ENCODE measurements at regions not wholly inside any gene's neighbourhood (a gene's known extent, or its start where the extent isn't known, plus 50 kb on each side); places are given as distances from the start of the nearest gene placed in this dataset.

DNA sequence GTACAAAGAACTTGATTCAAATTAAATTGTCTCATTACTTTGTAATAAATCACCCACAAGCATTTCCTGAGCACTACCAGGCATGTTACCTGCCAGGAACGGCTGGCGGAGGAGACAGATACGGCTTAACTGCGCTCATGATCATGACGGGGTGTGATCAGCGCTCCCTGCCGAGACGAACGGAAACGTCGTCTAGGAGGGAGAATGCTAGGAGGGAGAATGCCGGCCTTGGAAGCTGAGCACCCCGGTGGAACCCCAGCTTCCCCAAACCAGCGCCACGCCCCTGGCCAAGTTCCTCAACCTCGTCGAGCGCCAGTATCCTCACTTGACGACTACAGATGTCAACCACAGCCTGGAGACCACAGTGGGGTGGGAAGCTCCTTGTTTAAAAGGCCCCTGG, 272.8 kb downstream of the CTTN start:
- TF ChIP-seq, protein P1, sequence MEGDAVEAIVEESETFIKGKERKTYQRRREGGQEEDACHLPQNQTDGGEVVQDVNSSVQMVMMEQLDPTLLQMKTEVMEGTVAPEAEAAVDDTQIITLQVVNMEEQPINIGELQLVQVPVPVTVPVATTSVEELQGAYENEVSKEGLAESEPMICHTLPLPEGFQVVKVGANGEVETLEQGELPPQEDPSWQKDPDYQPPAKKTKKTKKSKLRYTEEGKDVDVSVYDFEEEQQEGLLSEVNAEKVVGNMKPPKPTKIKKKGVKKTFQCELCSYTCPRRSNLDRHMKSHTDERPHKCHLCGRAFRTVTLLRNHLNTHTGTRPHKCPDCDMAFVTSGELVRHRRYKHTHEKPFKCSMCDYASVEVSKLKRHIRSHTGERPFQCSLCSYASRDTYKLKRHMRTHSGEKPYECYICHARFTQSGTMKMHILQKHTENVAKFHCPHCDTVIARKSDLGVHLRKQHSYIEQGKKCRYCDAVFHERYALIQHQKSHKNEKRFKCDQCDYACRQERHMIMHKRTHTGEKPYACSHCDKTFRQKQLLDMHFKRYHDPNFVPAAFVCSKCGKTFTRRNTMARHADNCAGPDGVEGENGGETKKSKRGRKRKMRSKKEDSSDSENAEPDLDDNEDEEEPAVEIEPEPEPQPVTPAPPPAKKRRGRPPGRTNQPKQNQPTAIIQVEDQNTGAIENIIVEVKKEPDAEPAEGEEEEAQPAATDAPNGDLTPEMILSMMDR (conservative IDR thresholded peaks at IDR 0.05; ENCODE audit: low read depth in 2 of 2), result no peak
- no peak for TF ChIP-seq EZH2phosphoT487 (IDR thresholded peaks at IDR 0.05; ENCODE audit: unreplicated experiment)
- TF ChIP-seq JUNB (IDR thresholded peaks at IDR 0.05; ENCODE audit: unreplicated experiment), result no peak
- TF ChIP-seq ZNF114 (CRISPR knock-in tag; IDR thresholded peaks at IDR 0.05), result no peak
- no peak for TF ChIP-seq POLR2AphosphoS5 (IDR thresholded peaks at IDR 0.05; ENCODE audit: low read depth)
- no peak for TF ChIP-seq CREB1 (CRISPR knock-in tag; IDR thresholded peaks at IDR 0.05; ENCODE audit: low read depth)
- no peak for TF ChIP-seq EZH2 (IDR thresholded peaks at IDR 0.05; ENCODE audit: low read depth, unreplicated experiment)
- TF ChIP-seq NANOG (IDR thresholded peaks at IDR 0.05; ENCODE audit: borderline replicate concordance), result no peak
- TF ChIP-seq, protein P2, sequence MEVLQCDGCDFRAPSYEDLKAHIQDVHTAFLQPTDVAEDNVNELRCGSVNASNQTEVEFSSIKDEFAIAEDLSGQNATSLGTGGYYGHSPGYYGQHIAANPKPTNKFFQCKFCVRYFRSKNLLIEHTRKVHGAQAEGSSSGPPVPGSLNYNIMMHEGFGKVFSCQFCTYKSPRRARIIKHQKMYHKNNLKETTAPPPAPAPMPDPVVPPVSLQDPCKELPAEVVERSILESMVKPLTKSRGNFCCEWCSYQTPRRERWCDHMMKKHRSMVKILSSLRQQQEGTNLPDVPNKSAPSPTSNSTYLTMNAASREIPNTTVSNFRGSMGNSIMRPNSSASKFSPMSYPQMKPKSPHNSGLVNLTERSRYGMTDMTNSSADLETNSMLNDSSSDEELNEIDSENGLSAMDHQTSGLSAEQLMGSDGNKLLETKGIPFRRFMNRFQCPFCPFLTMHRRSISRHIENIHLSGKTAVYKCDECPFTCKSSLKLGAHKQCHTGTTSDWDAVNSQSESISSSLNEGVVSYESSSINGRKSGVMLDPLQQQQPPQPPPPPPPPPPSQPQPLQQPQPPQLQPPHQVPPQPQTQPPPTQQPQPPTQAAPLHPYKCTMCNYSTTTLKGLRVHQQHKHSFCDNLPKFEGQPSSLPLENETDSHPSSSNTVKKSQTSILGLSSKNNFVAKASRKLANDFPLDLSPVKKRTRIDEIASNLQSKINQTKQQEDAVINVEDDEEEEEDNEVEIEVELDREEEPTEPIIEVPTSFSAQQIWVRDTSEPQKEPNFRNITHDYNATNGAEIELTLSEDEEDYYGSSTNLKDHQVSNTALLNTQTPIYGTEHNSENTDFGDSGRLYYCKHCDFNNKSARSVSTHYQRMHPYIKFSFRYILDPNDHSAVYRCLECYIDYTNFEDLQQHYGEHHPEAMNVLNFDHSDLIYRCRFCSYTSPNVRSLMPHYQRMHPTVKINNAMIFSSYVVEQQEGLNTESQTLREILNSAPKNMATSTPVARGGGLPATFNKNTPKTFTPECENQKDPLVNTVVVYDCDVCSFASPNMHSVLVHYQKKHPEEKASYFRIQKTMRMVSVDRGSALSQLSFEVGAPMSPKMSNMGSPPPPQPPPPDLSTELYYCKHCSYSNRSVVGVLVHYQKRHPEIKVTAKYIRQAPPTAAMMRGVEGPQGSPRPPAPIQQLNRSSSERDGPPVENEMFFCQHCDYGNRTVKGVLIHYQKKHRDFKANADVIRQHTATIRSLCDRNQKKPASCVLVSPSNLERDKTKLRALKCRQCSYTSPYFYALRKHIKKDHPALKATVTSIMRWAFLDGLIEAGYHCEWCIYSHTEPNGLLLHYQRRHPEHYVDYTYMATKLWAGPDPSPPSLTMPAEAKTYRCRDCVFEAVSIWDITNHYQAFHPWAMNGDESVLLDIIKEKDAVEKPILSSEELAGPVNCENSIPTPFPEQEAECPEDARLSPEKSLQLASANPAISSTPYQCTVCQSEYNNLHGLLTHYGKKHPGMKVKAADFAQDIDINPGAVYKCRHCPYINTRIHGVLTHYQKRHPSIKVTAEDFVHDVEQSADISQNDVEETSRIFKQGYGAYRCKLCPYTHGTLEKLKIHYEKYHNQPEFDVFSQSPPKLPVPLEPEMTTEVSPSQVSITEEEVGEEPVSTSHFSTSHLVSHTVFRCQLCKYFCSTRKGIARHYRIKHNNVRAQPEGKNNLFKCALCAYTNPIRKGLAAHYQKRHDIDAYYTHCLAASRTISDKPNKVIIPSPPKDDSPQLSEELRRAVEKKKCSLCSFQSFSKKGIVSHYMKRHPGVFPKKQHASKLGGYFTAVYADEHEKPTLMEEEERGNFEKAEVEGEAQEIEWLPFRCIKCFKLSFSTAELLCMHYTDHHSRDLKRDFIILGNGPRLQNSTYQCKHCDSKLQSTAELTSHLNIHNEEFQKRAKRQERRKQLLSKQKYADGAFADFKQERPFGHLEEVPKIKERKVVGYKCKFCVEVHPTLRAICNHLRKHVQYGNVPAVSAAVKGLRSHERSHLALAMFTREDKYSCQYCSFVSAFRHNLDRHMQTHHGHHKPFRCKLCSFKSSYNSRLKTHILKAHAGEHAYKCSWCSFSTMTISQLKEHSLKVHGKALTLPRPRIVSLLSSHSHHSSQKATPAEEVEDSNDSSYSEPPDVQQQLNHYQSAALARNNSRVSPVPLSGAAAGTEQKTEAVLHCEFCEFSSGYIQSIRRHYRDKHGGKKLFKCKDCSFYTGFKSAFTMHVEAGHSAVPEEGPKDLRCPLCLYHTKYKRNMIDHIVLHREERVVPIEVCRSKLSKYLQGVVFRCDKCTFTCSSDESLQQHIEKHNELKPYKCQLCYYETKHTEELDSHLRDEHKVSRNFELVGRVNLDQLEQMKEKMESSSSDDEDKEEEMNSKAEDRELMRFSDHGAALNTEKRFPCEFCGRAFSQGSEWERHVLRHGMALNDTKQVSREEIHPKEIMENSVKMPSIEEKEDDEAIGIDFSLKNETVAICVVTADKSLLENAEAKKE (CRISPR knock-in tag; IDR thresholded peaks at IDR 0.05), result no peak
- TF ChIP-seq, protein P3, sequence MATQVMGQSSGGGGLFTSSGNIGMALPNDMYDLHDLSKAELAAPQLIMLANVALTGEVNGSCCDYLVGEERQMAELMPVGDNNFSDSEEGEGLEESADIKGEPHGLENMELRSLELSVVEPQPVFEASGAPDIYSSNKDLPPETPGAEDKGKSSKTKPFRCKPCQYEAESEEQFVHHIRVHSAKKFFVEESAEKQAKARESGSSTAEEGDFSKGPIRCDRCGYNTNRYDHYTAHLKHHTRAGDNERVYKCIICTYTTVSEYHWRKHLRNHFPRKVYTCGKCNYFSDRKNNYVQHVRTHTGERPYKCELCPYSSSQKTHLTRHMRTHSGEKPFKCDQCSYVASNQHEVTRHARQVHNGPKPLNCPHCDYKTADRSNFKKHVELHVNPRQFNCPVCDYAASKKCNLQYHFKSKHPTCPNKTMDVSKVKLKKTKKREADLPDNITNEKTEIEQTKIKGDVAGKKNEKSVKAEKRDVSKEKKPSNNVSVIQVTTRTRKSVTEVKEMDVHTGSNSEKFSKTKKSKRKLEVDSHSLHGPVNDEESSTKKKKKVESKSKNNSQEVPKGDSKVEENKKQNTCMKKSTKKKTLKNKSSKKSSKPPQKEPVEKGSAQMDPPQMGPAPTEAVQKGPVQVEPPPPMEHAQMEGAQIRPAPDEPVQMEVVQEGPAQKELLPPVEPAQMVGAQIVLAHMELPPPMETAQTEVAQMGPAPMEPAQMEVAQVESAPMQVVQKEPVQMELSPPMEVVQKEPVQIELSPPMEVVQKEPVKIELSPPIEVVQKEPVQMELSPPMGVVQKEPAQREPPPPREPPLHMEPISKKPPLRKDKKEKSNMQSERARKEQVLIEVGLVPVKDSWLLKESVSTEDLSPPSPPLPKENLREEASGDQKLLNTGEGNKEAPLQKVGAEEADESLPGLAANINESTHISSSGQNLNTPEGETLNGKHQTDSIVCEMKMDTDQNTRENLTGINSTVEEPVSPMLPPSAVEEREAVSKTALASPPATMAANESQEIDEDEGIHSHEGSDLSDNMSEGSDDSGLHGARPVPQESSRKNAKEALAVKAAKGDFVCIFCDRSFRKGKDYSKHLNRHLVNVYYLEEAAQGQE (IDR thresholded peaks at IDR 0.05; ENCODE audit: unreplicated experiment), result no peak
- TF ChIP-seq ZNF331 (CRISPR knock-in tag; IDR thresholded peaks at IDR 0.05; ENCODE audit: low read depth), result no peak
- TF ChIP-seq STAT1 (IDR thresholded peaks at IDR 0.05; ENCODE audit: unreplicated experiment), result no peak
- TF ChIP-seq, protein P4, sequence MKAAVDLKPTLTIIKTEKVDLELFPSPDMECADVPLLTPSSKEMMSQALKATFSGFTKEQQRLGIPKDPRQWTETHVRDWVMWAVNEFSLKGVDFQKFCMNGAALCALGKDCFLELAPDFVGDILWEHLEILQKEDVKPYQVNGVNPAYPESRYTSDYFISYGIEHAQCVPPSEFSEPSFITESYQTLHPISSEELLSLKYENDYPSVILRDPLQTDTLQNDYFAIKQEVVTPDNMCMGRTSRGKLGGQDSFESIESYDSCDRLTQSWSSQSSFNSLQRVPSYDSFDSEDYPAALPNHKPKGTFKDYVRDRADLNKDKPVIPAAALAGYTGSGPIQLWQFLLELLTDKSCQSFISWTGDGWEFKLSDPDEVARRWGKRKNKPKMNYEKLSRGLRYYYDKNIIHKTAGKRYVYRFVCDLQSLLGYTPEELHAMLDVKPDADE (IDR thresholded peaks at IDR 0.05), result no peak

All from GM23338 (cell line).